Adrenal gland (tissue), 5 donors: ENCODE measurements at regions not wholly inside any gene's neighbourhood (a gene's known extent, or its start where the extent isn't known, plus 50 kb on each side); places are given as distances from the start of the nearest gene placed in this dataset.

ENCODE experiments used
- POLR2A ChIP-seq, 2 donors: fragments of 450-650 bp; IDR thresholded peaks; one replicate each; pipeline ENCODE4 v1.6.1; 2017; ENCODE audit warnings: antibody characterized with exemption in 2 of 2, mild to moderate bottlenecking in 2 of 2, moderate library complexity in 1 of 2
- TF ChIP-seq, protein P1 (sequence below), 6 experiments: fragments of 450-650 bp in 4 of 6; fragments of 200-600 bp in 2 of 6; sonication (generic) in 1 of 6; IDR thresholded peaks; 1 replicate in 5 of 6; 2 replicates in 1 of 6; pipeline versions ENCODE4 v1.5.1 to v1.8.0; 2016 to 2021; ENCODE audit warnings: antibody characterized with exemption in 6 of 6, mild to moderate bottlenecking in 2 of 6, moderate library complexity in 1 of 6
- donor health status: DM: no; HTN: no; CAD: no.

DNA sequence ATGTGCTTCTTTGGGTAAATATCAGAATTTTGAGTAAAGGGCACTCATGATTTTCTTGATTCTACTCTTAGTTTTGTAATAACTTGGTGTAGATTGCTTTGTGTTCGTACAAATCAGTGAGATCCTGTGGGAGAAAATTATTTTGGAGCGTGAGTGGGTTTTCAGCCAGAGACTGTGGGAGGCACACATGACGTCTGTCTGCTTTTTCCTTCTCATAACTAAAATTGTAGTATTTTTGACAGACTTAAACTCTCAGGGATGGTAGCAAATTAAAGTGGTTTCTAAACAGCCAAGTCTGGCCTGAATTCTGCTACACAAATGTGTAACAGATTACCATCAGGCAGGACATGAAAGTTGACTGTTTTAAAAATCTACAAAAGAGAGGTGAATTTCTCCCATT is 222.6 kb downstream of the OTOR start:
- TF ChIP-seq, protein P1, sequence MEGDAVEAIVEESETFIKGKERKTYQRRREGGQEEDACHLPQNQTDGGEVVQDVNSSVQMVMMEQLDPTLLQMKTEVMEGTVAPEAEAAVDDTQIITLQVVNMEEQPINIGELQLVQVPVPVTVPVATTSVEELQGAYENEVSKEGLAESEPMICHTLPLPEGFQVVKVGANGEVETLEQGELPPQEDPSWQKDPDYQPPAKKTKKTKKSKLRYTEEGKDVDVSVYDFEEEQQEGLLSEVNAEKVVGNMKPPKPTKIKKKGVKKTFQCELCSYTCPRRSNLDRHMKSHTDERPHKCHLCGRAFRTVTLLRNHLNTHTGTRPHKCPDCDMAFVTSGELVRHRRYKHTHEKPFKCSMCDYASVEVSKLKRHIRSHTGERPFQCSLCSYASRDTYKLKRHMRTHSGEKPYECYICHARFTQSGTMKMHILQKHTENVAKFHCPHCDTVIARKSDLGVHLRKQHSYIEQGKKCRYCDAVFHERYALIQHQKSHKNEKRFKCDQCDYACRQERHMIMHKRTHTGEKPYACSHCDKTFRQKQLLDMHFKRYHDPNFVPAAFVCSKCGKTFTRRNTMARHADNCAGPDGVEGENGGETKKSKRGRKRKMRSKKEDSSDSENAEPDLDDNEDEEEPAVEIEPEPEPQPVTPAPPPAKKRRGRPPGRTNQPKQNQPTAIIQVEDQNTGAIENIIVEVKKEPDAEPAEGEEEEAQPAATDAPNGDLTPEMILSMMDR (IDR thresholded peaks at IDR 0.05) = no peak
- TF ChIP-seq POLR2A (IDR thresholded peaks at IDR 0.05) = no peak
